ENCODE measurements at regions not wholly inside any gene's neighbourhood (a gene's known extent, or its start where the extent isn't known, plus 50 kb on each side); places are given as distances from the start of the nearest gene placed in this dataset.

DNA sequence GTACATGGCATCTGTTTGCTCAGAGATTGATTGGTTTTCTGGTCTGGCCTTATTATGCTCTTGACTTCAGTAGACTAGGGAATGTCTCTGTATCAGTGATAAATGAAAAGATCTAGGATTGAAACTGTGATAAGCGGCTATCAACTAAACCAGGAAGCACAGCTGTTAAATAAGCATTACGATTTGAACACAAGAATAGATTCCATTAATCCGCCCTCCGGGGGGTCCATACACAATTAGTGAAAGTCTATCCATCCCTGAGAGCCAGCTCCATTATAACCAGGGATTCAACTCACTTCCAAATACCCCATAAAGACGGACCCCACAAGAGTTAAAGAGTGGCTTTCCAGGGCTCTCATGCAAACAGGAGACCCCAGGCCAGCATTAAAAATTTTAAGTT, 279.0 kb downstream of the GRIN2B start:
- no peak for DNase-seq (ENCODE audit: low read depth)
- TF ChIP-seq, protein P1, sequence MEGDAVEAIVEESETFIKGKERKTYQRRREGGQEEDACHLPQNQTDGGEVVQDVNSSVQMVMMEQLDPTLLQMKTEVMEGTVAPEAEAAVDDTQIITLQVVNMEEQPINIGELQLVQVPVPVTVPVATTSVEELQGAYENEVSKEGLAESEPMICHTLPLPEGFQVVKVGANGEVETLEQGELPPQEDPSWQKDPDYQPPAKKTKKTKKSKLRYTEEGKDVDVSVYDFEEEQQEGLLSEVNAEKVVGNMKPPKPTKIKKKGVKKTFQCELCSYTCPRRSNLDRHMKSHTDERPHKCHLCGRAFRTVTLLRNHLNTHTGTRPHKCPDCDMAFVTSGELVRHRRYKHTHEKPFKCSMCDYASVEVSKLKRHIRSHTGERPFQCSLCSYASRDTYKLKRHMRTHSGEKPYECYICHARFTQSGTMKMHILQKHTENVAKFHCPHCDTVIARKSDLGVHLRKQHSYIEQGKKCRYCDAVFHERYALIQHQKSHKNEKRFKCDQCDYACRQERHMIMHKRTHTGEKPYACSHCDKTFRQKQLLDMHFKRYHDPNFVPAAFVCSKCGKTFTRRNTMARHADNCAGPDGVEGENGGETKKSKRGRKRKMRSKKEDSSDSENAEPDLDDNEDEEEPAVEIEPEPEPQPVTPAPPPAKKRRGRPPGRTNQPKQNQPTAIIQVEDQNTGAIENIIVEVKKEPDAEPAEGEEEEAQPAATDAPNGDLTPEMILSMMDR (IDR thresholded peaks at IDR 0.05; ENCODE audit: control insufficient read depth, extremely low read depth, insufficient read depth), result no peak
- H3K4me3 ChIP-seq (ENCODE audit: low read depth, low read length), result no peak overlapping the region

DNA sequence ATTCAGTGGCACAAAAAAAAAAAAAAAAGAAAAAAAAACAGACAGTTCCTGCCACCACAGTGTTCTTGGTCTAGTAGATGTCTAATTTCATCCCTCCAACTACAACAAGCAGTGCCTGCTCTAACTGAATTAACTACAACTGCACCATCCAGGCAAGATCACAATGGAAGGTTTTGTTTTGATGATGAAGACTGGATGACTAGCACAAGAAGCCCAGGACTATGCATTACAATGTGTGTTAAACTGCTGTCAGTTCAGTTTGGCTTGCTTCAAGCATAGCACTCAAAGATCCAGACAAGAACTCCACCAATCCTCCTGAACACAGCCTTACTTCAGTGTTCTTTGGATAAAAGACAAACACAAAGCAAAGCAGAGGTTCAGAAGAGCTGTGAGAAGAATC, 279.9 kb downstream of the GRIN2B start:
- H3K4me3 ChIP-seq (ENCODE audit: low read depth, low read length), result no peak overlapping the region
- TF ChIP-seq, protein P1 (IDR thresholded peaks at IDR 0.05; ENCODE audit: control insufficient read depth, extremely low read depth, insufficient read depth), result no peak
- DNase-seq (ENCODE audit: low read depth), result no peak

DNA sequence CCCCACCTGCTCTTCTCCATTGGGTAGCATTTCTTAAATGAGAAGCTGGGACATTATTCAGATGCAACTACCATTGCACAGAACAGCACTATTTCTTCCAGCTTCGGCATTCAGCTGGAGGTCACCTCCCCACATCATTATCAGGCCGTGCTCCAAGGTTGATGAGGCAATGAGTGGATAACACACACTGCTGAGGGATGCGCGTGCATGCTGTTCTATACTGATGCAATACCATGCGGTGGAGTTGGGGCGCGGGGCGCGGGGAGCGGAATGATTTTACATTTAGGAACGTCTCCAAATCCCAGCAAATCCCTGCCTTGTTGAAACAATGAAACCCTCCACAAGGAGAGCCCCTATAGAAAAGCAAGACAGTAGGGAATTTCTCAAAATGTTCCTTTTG, 283.4 kb downstream of the GRIN2B start:
- no peak overlapping the region for H3K4me3 ChIP-seq (ENCODE audit: low read depth, low read length)
- DNase-seq (ENCODE audit: low read depth), result no peak
- TF ChIP-seq, protein P1 (IDR thresholded peaks at IDR 0.05; ENCODE audit: control insufficient read depth, extremely low read depth, insufficient read depth), result no peak

DNA sequence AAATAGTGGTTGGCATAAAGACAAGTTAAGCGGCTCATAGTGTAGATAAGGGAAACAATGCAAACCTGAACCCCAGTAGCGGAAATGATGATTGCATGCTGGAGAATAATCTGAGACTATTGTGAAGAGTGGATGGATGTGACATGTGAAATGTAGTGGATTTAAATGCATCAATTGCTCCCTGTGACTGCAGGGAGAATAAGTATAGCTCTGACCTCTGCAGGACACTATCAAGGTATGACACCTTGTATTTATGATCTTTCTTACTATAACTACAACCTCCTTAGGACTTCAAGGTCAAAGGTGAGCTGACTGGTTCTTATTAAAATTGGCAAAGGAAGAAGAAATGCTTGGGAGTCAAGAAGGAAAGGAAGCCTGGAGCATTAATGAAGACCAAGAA, 285.6 kb downstream of the GRIN2B start:
- H3K4me3 ChIP-seq (ENCODE audit: low read depth, low read length), result no peak overlapping the region
- DNase-seq (ENCODE audit: low read depth), result no peak
- TF ChIP-seq, protein P1 (IDR thresholded peaks at IDR 0.05; ENCODE audit: control insufficient read depth, extremely low read depth, insufficient read depth), result no peak

DNA sequence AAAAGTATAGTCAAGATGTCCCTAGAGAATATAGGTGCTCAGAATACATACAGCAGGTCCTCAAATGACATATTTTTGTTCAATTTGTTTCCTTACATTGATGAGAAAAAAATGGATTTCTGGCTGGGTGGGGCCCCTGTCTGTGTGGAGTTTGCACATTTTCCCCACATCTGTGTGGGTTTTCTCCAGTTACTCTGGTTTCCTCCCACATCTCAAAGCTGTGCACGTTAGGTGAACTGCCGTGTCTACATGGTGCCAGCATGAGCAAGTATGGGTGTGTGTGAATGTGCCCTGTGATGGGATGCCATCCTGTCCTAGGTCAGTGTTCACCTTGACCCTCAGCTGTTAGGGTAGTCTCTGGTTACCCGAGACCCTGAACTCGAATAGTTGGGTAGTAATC, 289.1 kb downstream of the GRIN2B start:
- no peak for DNase-seq (ENCODE audit: low read depth)
- TF ChIP-seq, protein P1 (IDR thresholded peaks at IDR 0.05; ENCODE audit: control insufficient read depth, extremely low read depth, insufficient read depth), result no peak
- no peak overlapping the region for H3K4me3 ChIP-seq (ENCODE audit: low read depth, low read length)

DNA sequence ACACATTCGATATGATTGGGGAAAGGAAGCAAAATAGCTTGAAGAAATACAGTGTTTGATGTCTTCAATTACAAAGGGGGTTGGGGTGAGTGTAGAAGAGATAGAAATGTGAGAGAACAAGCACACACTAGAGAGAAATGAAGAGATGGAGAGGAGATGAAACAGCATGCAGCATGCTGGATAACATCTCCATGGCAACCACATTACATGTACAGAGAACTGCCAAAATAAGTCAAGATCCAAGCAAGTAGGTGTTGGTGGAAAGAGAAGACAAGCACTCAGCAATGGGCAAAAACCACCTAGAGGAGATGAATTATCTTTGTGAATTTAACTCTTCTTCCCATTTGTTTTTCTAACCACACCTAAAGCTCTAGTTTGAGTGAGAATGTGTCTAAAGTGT, 289.8 kb downstream of the GRIN2B start:
- TF ChIP-seq, protein P1 (IDR thresholded peaks at IDR 0.05; ENCODE audit: control insufficient read depth, extremely low read depth, insufficient read depth), result no peak
- no peak for DNase-seq (ENCODE audit: low read depth)
- H3K4me3 ChIP-seq (ENCODE audit: low read depth, low read length), result no peak overlapping the region

DNA sequence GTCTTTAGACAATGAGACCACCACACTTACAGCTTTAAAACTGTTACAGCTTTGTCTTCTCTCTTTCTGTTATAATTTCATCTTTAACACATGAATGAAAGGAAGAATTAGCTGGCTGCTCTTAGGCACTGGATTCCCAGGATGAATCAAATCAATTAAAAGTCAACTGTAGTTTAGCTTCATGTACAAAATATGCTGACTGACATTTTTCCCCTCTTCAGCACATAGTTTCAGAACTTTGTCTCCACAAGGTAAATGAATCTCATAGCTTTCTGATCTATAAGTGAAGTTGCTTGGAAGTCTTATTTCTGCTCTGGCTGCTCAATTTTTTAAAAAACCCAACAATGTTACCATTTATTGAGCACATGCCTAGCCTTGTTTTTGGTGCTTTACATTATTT, 293.8 kb downstream of the GRIN2B start:
- no peak overlapping the region for H3K4me3 ChIP-seq (ENCODE audit: low read depth, low read length)
- TF ChIP-seq, protein P1 (IDR thresholded peaks at IDR 0.05; ENCODE audit: control insufficient read depth, extremely low read depth, insufficient read depth), result no peak
- no peak for DNase-seq (ENCODE audit: low read depth)

Measured in LNCaP clone FGC (cell line).